CD14-positive monocyte (primary cell): ENCODE measurements at regions not wholly inside any gene's neighbourhood (a gene's known extent, or its start where the extent isn't known, plus 50 kb on each side); places are given as distances from the start of the nearest gene placed in this dataset.
"Not testable (repeated sequence)": the region's sequence is repeated elsewhere in the genome, so short reads cannot be mapped to it uniquely, and the experiment has no call there.

Experiments used
- DNase-seq, 3 donors: peaks; one replicate each; pipeline ENCODE4 v3.0.0-alpha.2; 2011 to 2022
- H2AFZ ChIP-seq: 2 replicates; pipeline ENCODE4 v1.6.0; 2012; ENCODE audit warnings: mild to moderate bottlenecking, low read depth, low read length, inconsistent platforms; ENCODE audit not compliant: insufficient read depth, poor library complexity, severe bottlenecking
- H3K27ac ChIP-seq, 2 donors: 1 replicate in 1 of 2; 2 replicates in 1 of 2; pipeline ENCODE4 v1.5.1; 2012 to 2013; ENCODE audit warnings: low read length in 2 of 2, control low read depth in 1 of 2, inconsistent platforms in 1 of 2, low read depth in 1 of 2, mild to moderate bottlenecking in 1 of 2
- H3K27me3 ChIP-seq, 2 donors: one replicate each; pipeline versions ENCODE4 v1.6.0 to v1.6.1; 2011 to 2013; ENCODE audit warnings: low read length in 2 of 2; ENCODE audit not compliant: control insufficient read depth in 2 of 2, insufficient read depth in 2 of 2
- H3K36me3 ChIP-seq, 2 donors: replicated peaks in 1 of 2; 1 replicate in 1 of 2; 2 replicates in 1 of 2; pipeline versions ENCODE4 v1.5.1 to v1.6.1; 2012 to 2013; ENCODE audit warnings: low read length in 2 of 2, control low read depth in 1 of 2, inconsistent platforms in 1 of 2, mild to moderate bottlenecking in 1 of 2; ENCODE audit not compliant: insufficient read depth in 2 of 2, control insufficient read depth in 1 of 2
- H3K4me1 ChIP-seq, 2 donors: 1 replicate in 1 of 2; 2 replicates in 1 of 2; pipeline versions ENCODE4 v1.5.1 to v1.6.1; 2012 to 2013; ENCODE audit warnings: low read length in 2 of 2, control low read depth in 1 of 2, inconsistent platforms in 1 of 2, mild to moderate bottlenecking in 1 of 2, moderate library complexity in 1 of 2; ENCODE audit not compliant: insufficient read depth in 2 of 2, control insufficient read depth in 1 of 2
- H3K4me2 ChIP-seq: replicated peaks from 2 replicates; pipeline ENCODE3; 2012; ENCODE audit warnings: low read length, moderate library complexity, mild to moderate bottlenecking; ENCODE audit not compliant: poor library complexity, severe bottlenecking; ENCODE audit errors: extremely low read depth
- H3K4me3 ChIP-seq, 3 experiments: fragments of 200-600 bp in 1 of 3; sonication (generic) in 1 of 3; replicated peaks in 1 of 3; 1 replicate in 2 of 3; 2 replicates in 1 of 3; pipeline ENCODE4 v1.5.1; 2011 to 2013; ENCODE audit warnings: low read length in 3 of 3, mild to moderate bottlenecking in 3 of 3, control low read depth in 2 of 3, low read depth in 2 of 3, inconsistent platforms in 1 of 3, moderate library complexity in 1 of 3
- H3K79me2 ChIP-seq: 2 replicates; pipeline ENCODE4 v1.6.0; 2012; ENCODE audit warnings: mild to moderate bottlenecking, control low read depth, inconsistent platforms, low read length, moderate library complexity; ENCODE audit not compliant: insufficient read depth
- H3K9ac ChIP-seq: 2 replicates; pipeline ENCODE4 v1.6.0; 2017; ENCODE audit warnings: low read length, mild to moderate bottlenecking; ENCODE audit not compliant: insufficient read depth, poor library complexity, severe bottlenecking
- H3K9me3 ChIP-seq, 2 donors: replicated peaks in 1 of 2; 1 replicate in 1 of 2; 2 replicates in 1 of 2; pipeline versions ENCODE4 v1.5.1 to v1.6.1; 2012 to 2013; ENCODE audit warnings: low read length in 2 of 2, control low read depth in 1 of 2; ENCODE audit not compliant: control insufficient read depth in 1 of 2, insufficient read depth in 1 of 2
- H4K20me1 ChIP-seq: 2 replicates; pipeline ENCODE4 v1.6.0; 2012; ENCODE audit warnings: mild to moderate bottlenecking, low read length, control low read depth, moderate library complexity; ENCODE audit not compliant: insufficient read depth
- H3K27ac Mint-ChIP-seq, 7 donors: one replicate each; pipeline ENCODE4 v1.8.0; 2020; ENCODE audit warnings: mild to moderate bottlenecking in 7 of 7, mixed read lengths in 7 of 7, moderate library complexity in 6 of 7, inconsistent platforms in 2 of 7
- H3K27me3 Mint-ChIP-seq, 3 donors: one replicate each; pipeline ENCODE4 v1.8.0; 2021 to 2022; ENCODE audit warnings: low read depth in 3 of 3, mild to moderate bottlenecking in 3 of 3, mixed read lengths in 3 of 3, moderate library complexity in 3 of 3, inconsistent platforms in 1 of 3
- H3K36me3 Mint-ChIP-seq, 2 donors: one replicate each; pipeline ENCODE4 v1.8.0; 2020; ENCODE audit warnings: mixed read lengths in 2 of 2, inconsistent platforms in 1 of 2, mild to moderate bottlenecking in 1 of 2
- H3K4me1 Mint-ChIP-seq: one replicate; pipeline ENCODE4 v1.8.0; 2020; ENCODE audit warnings: mild to moderate bottlenecking, mixed read lengths
- H3K4me3 Mint-ChIP-seq, 2 donors: one replicate each; pipeline ENCODE4 v1.8.0; 2020; ENCODE audit warnings: mild to moderate bottlenecking in 2 of 2, mixed read lengths in 2 of 2, moderate library complexity in 1 of 2
- H3K9me3 Mint-ChIP-seq, 7 donors: one replicate each; pipeline ENCODE4 v1.8.0; 2020 to 2022; ENCODE audit warnings: mixed read lengths in 7 of 7, mild to moderate bottlenecking in 6 of 7, moderate library complexity in 6 of 7, inconsistent platforms in 2 of 7
- CTCF ChIP-seq: fragments of 200-600 bp; IDR thresholded peaks from one replicate; pipeline ENCODE4 v1.8.0; 2022; ENCODE audit warnings: antibody characterized with exemption, mild to moderate bottlenecking
- WGBS: methylation state at CpG from one replicate; pipeline ENCODE4 v1.1.5; 2013; ENCODE audit warnings: missing lambda C conversion rate; ENCODE audit not compliant: insufficient coverage; 5-methylcytosine and 5-hydroxymethylcytosine counted together
- intact Hi-C, 2 donors: fragments of 100-400 bp; cut with micrococcal nuclease; formaldehyde crosslinking; loops; one replicate each; pipeline versions ENCODE4 v1.15.0 to v1.15.1; 2023

GRCh38 chr13:70222926-70223325 lies 114.7 kb upstream of the KLHL1 start:
- H3K4me2 ChIP-seq: no peak overlapping the region
- no peaks in the 10 kb centered on the region for H3K4me1 Mint-ChIP-seq
- H3K79me2 ChIP-seq: no peaks in the 10 kb centered on the region
- intact Hi-C loops: no loop called here
- H3K4me1 ChIP-seq: no peaks in the 10 kb centered on the region
- no peaks in the 10 kb centered on the region for H3K36me3 Mint-ChIP-seq
- H3K9me3 ChIP-seq: peaks cover 5 to 7% of the 10 kb centered on the region in 2 donors
- H3K27ac ChIP-seq: no peak overlapping the region
- H3K4me3 ChIP-seq: no peak overlapping the region
- no peaks in the 10 kb centered on the region for H3K27me3 ChIP-seq
- H3K9ac ChIP-seq: no peak overlapping the region
- H3K4me3 Mint-ChIP-seq: no peak overlapping the region
- DNase-seq: no peak
- TF ChIP-seq CTCF: no peak
- H2AFZ ChIP-seq: no peak overlapping the region
- no peak overlapping the region for H3K27ac Mint-ChIP-seq
- peaks cover 0 to 7% (median 2%) of the 10 kb centered on the region in 7 donors for H3K9me3 Mint-ChIP-seq
- no CpG with 5 or more reads among the region's 2 CpGs for whole genome bisulfite sequencing
- no peaks in the 10 kb centered on the region for H3K27me3 Mint-ChIP-seq
- H4K20me1 ChIP-seq: no peaks in the 10 kb centered on the region
- no peaks in the 10 kb centered on the region for H3K36me3 ChIP-seq

- H3K9me3 ChIP-seq: no peaks in the 10 kb centered on the region
- intact Hi-C loops: no loop called here
- no CpG with 5 or more reads among the region's 3 CpGs for WGBS
- no peak overlapping the region for H3K4me2 ChIP-seq
- H3K27me3 ChIP-seq: no peaks in the 10 kb centered on the region
- TF ChIP-seq CTCF: no peak
- H2AFZ ChIP-seq: no peak overlapping the region
- no peaks in the 10 kb centered on the region for H3K4me1 ChIP-seq
- H3K79me2 ChIP-seq: no peaks in the 10 kb centered on the region
- H3K36me3 ChIP-seq: no peaks in the 10 kb centered on the region
- H4K20me1 ChIP-seq: no peaks in the 10 kb centered on the region
- Mint-ChIP-seq H3K27me3 (no peaks in the 10 kb centered on the region), H3K36me3 (no peaks in the 10 kb centered on the region), H3K4me3 (no peak overlapping the region), H3K27ac (no peak overlapping the region), H3K9me3 (peaks cover 0 to 4% (median 0%) of the 10 kb centered on the region in 7 donors), H3K4me1 (no peaks in the 10 kb centered on the region)
- no peak overlapping the region for H3K4me3 ChIP-seq
- H3K27ac ChIP-seq: no peak overlapping the region
- DNase-seq: no peak
- H3K9ac ChIP-seq: no peak overlapping the region
Measured at GRCh38 chr13:70218618-70219017, 110.4 kb upstream of the KLHL1 start.

- H3K27ac Mint-ChIP-seq, H3K36me3 ChIP-seq, H3K79me2 ChIP-seq, DNase-seq, H3K36me3 Mint-ChIP-seq, H3K27ac ChIP-seq, H3K4me2 ChIP-seq, H3K9ac ChIP-seq, H3K27me3 ChIP-seq, H3K9me3 ChIP-seq, H4K20me1 ChIP-seq, intact Hi-C loops, H3K4me3 Mint-ChIP-seq, H3K27me3 Mint-ChIP-seq, H3K4me1 Mint-ChIP-seq, H3K4me3 ChIP-seq, H2AFZ ChIP-seq, H3K4me1 ChIP-seq: not testable (repeated sequence)
- peaks cover 2 to 23% (median 8%) of the 10 kb centered on the region in 7 donors for H3K9me3 Mint-ChIP-seq
- 88% methylated on average over 11 of the region's 11 CpGs for WGBS
Measured at GRCh38 chr13:70208968-70209367, 100.7 kb upstream of the KLHL1 start.
